ENCODE measurements at regions not wholly inside any gene's neighbourhood (a gene's known extent, or its start where the extent isn't known, plus 50 kb on each side); places are given as distances from the start of the nearest gene placed in this dataset.

- FAIRE-seq (no peak), DNase-seq (ENCODE audit: insufficient read length, low spot score) (no peak)
- no peak for TF ChIP-seq PAX5 (IDR thresholded peaks at IDR 0.05; ENCODE audit: insufficient read depth, low read length, severe bottlenecking)
- TF ChIP-seq SPI1 (IDR thresholded peaks at IDR 0.05; ENCODE audit: low read depth, low read length) = no peak
- no peak for TF ChIP-seq TAF1 (IDR thresholded peaks at IDR 0.05; ENCODE audit: low read depth, low read length)
- TF ChIP-seq POU2F2 (IDR thresholded peaks at IDR 0.05; ENCODE audit: low read depth, low read length) = no peak
- no peak for TF ChIP-seq POLR2A (IDR thresholded peaks at IDR 0.05; ENCODE audit: low read depth, low read length)
- no peak for TF ChIP-seq POLR2AphosphoS5 (IDR thresholded peaks at IDR 0.05; ENCODE audit: low read depth, low read length)
Observed at GRCh38 chr20:50290808-50291207, 100.2 kb downstream of the CEBPB start.

- FAIRE-seq (no peak), DNase-seq (ENCODE audit: insufficient read length, low spot score) (no peak)
- TF ChIP-seq POLR2A (IDR thresholded peaks at IDR 0.05; ENCODE audit: low read depth, low read length) = no peak
- no peak for TF ChIP-seq POLR2AphosphoS5 (IDR thresholded peaks at IDR 0.05; ENCODE audit: low read depth, low read length)
- TF ChIP-seq PAX5 (IDR thresholded peaks at IDR 0.05; ENCODE audit: insufficient read depth, low read length, severe bottlenecking) = no peak
- no peak for TF ChIP-seq POU2F2 (IDR thresholded peaks at IDR 0.05; ENCODE audit: low read depth, low read length)
- TF ChIP-seq TAF1 (IDR thresholded peaks at IDR 0.05; ENCODE audit: low read depth, low read length) = no peak
- no peak for TF ChIP-seq SPI1 (IDR thresholded peaks at IDR 0.05; ENCODE audit: low read depth, low read length)
Observed at GRCh38 chr20:50291254-50292078, 100.8 kb downstream of the CEBPB start.

GRCh38 chr20:50292079-50292590, 101.5 kb downstream of the CEBPB start:
- DNase-seq (ENCODE audit: insufficient read length, low spot score) (no peak), FAIRE-seq (no peak)

GRCh38 chr20:50292591-50293283, 102.1 kb downstream of the CEBPB start:
- FAIRE-seq (no peak), DNase-seq (ENCODE audit: insufficient read length, low spot score) (no peak)
- TF ChIP-seq POU2F2 (IDR thresholded peaks at IDR 0.05; ENCODE audit: low read depth, low read length) (no peak), SPI1 (IDR thresholded peaks at IDR 0.05; ENCODE audit: low read depth, low read length) (no peak)

More at GRCh38 chr20:50292079-50292590, 101.5 kb downstream of the CEBPB start:
- no peak for TF ChIP-seq POU2F2 (IDR thresholded peaks at IDR 0.05; ENCODE audit: low read depth, low read length)
- no peak for TF ChIP-seq PAX5 (IDR thresholded peaks at IDR 0.05; ENCODE audit: insufficient read depth, low read length, severe bottlenecking)
- no peak for TF ChIP-seq POLR2A (IDR thresholded peaks at IDR 0.05; ENCODE audit: low read depth, low read length)
- TF ChIP-seq TAF1 (IDR thresholded peaks at IDR 0.05; ENCODE audit: low read depth, low read length) = no peak
- no peak for TF ChIP-seq POLR2AphosphoS5 (IDR thresholded peaks at IDR 0.05; ENCODE audit: low read depth, low read length)
- no peak for TF ChIP-seq SPI1 (IDR thresholded peaks at IDR 0.05; ENCODE audit: low read depth, low read length)

- TF ChIP-seq SPI1 (IDR thresholded peaks at IDR 0.05; ENCODE audit: low read depth, low read length) (no peak), POLR2A (IDR thresholded peaks at IDR 0.05; ENCODE audit: low read depth, low read length) (no peak), PAX5 (IDR thresholded peaks at IDR 0.05; ENCODE audit: insufficient read depth, low read length, severe bottlenecking) (no peak), POLR2AphosphoS5 (IDR thresholded peaks at IDR 0.05; ENCODE audit: low read depth, low read length) (no peak), TAF1 (IDR thresholded peaks at IDR 0.05; ENCODE audit: low read depth, low read length) (no peak), POU2F2 (IDR thresholded peaks at IDR 0.05; ENCODE audit: low read depth, low read length) (no peak)
- FAIRE-seq (no peak), DNase-seq (ENCODE audit: insufficient read length, low spot score) (no peak)
Observed at GRCh38 chr20:50293284-50294139, 102.9 kb downstream of the CEBPB start.

GRCh38 chr20:50294164-50295088, 103.8 kb downstream of the CEBPB start:
- no peak for FAIRE-seq
- TF ChIP-seq POU2F2 (IDR thresholded peaks at IDR 0.05; ENCODE audit: low read depth, low read length) (no peak), SPI1 (IDR thresholded peaks at IDR 0.05; ENCODE audit: low read depth, low read length) (no peak), PAX5 (IDR thresholded peaks at IDR 0.05; ENCODE audit: insufficient read depth, low read length, severe bottlenecking) (no peak), TAF1 (IDR thresholded peaks at IDR 0.05; ENCODE audit: low read depth, low read length) (no peak), POLR2AphosphoS5 (IDR thresholded peaks at IDR 0.05; ENCODE audit: low read depth, low read length) (no peak), POLR2A (IDR thresholded peaks at IDR 0.05; ENCODE audit: low read depth, low read length) (no peak)
- no peak for DNase-seq (ENCODE audit: insufficient read length, low spot score)

- TF ChIP-seq PAX5 (IDR thresholded peaks at IDR 0.05; ENCODE audit: insufficient read depth, low read length, severe bottlenecking) = no peak
- TF ChIP-seq TAF1 (IDR thresholded peaks at IDR 0.05; ENCODE audit: low read depth, low read length) = no peak
- no peak for TF ChIP-seq POLR2A (IDR thresholded peaks at IDR 0.05; ENCODE audit: low read depth, low read length)
- no peak for TF ChIP-seq POU2F2 (IDR thresholded peaks at IDR 0.05; ENCODE audit: low read depth, low read length)
- TF ChIP-seq POLR2AphosphoS5 (IDR thresholded peaks at IDR 0.05; ENCODE audit: low read depth, low read length) = no peak
- no peak for TF ChIP-seq SPI1 (IDR thresholded peaks at IDR 0.05; ENCODE audit: low read depth, low read length)
- FAIRE-seq (no peak), DNase-seq (ENCODE audit: insufficient read length, low spot score) (no peak)
Observed at GRCh38 chr20:50295345-50295744, 104.7 kb downstream of the CEBPB start.
